HEK293 (cell line): ENCODE measurements at regions not wholly inside any gene's neighbourhood (a gene's known extent, or its start where the extent isn't known, plus 50 kb on each side); places are given as distances from the start of the nearest gene placed in this dataset.

ENCODE experiments used
- CTCF ChIA-PET: fragments of 350-600 bp; formaldehyde crosslinking; extraction: SDS; loops from one replicate; lab custom pipeline; 2021; ENCODE audit warnings: antibody characterized with exemption; lab: Yijun Ruan, JAX
- POLR2A ChIA-PET: fragments of 300-600 bp; formaldehyde crosslinking; extraction: SDS; loops from one replicate; lab custom pipeline; 2020; ENCODE audit warnings: antibody characterized with exemption, inconsistent platforms; lab: Yijun Ruan, JAX
- H3K27ac ChIP-seq: fragments of 200-500 bp; sonication (Bioruptor generic); 2 replicates; pipeline ENCODE4 v1.5.1; 2014; ENCODE audit warnings: low read depth, low read length, control low read depth, inconsistent platforms; ENCODE audit errors: extremely low read depth
- H3K36me3 ChIP-seq, 2 experiments: fragments of 200-500 bp in 1 of 2; sonication (Bioruptor generic) in 1 of 2; 1 replicate in 1 of 2; 2 replicates in 1 of 2; pipeline ENCODE4 v1.5.1; 2014 to 2017; ENCODE audit warnings: inconsistent platforms in 2 of 2, low read length in 2 of 2; ENCODE audit not compliant: control insufficient read depth in 2 of 2, insufficient read depth in 1 of 2
- H3K4me1 ChIP-seq: fragments of 200-500 bp; sonication (Bioruptor generic); 2 replicates; pipeline ENCODE4 v1.5.1; 2014; ENCODE audit warnings: mild to moderate bottlenecking, low read length, inconsistent platforms; ENCODE audit not compliant: control insufficient read depth, insufficient read depth
- H3K4me3 ChIP-seq: 2 replicates; pipeline ENCODE4 v1.5.1; 2011; ENCODE audit warnings: low read depth, mild to moderate bottlenecking, control low read depth, low read length, moderate library complexity
- H3K9me3 ChIP-seq: fragments of 200-500 bp; sonication (Bioruptor generic); 2 replicates; pipeline ENCODE4 v1.5.1; 2014; ENCODE audit warnings: low read depth, low read length, inconsistent platforms; ENCODE audit not compliant: control insufficient read depth, insufficient read depth
- GLI4 ChIP-seq: fragments of 450-650 bp; formaldehyde crosslinking; IDR thresholded peaks from 2 replicates; pipeline ENCODE4 v1.5.1; 2016; ENCODE audit warnings: missing biosample characterization, missing genetic modification characterization
- GLIS1 ChIP-seq: fragments of 450-650 bp; formaldehyde crosslinking; IDR thresholded peaks from 2 replicates; pipeline ENCODE4 v1.5.1; 2016; ENCODE audit warnings: missing biosample characterization, missing genetic modification characterization
- GLIS2 ChIP-seq: fragments of 450-650 bp; formaldehyde crosslinking; IDR thresholded peaks from 2 replicates; pipeline ENCODE4 v1.5.1; 2016; ENCODE audit warnings: missing biosample characterization, missing genetic modification characterization
- IKZF3 ChIP-seq: fragments of 450-650 bp; IDR thresholded peaks from 2 replicates; pipeline ENCODE4 v1.5.0; 2018; ENCODE audit warnings: missing biosample characterization, mild to moderate bottlenecking, missing genetic modification characterization, moderate library complexity
- KLF1 ChIP-seq: fragments of 450-650 bp; formaldehyde crosslinking; IDR thresholded peaks from 2 replicates; pipeline ENCODE4 v1.5.1; 2016; ENCODE audit warnings: missing biosample characterization, missing genetic modification characterization
- KLF7 ChIP-seq: fragments of 450-650 bp; formaldehyde crosslinking; IDR thresholded peaks from 2 replicates; pipeline ENCODE4 v1.5.1; 2016; ENCODE audit warnings: missing biosample characterization, missing genetic modification characterization, borderline replicate concordance
- KLF8 ChIP-seq: fragments of 450-650 bp; formaldehyde crosslinking; IDR thresholded peaks from 2 replicates; pipeline ENCODE4 v1.5.1; 2016; ENCODE audit warnings: missing biosample characterization, missing genetic modification characterization
- KLF9 ChIP-seq: fragments of 450-650 bp; formaldehyde crosslinking; IDR thresholded peaks from 2 replicates; pipeline ENCODE4 v1.5.1; 2016; ENCODE audit warnings: missing biosample characterization, missing genetic modification characterization, low read depth
- OVOL3 ChIP-seq: fragments of 450-650 bp; formaldehyde crosslinking; IDR thresholded peaks from 2 replicates; pipeline ENCODE4 v1.5.1; 2016; ENCODE audit warnings: missing biosample characterization, missing genetic modification characterization
- REPIN1 ChIP-seq: fragments of 450-650 bp; formaldehyde crosslinking; IDR thresholded peaks from 2 replicates; pipeline ENCODE4 v1.5.1; 2017; ENCODE audit warnings: missing biosample characterization, missing genetic modification characterization, low read depth
- SCRT1 ChIP-seq: fragments of 450-650 bp; formaldehyde crosslinking; IDR thresholded peaks from 2 replicates; pipeline ENCODE4 v1.5.1; 2016; ENCODE audit warnings: missing biosample characterization, missing genetic modification characterization, borderline replicate concordance
- YY1 ChIP-seq: fragments of 450-650 bp; formaldehyde crosslinking; IDR thresholded peaks from 2 replicates; pipeline ENCODE4 v1.5.1; 2018; ENCODE audit warnings: missing biosample characterization, missing genetic modification characterization
- ZBTB21 ChIP-seq: fragments of 450-650 bp; formaldehyde crosslinking; IDR thresholded peaks from 2 replicates; pipeline ENCODE4 v1.5.1; 2017; ENCODE audit warnings: missing biosample characterization, missing genetic modification characterization
- ZBTB7A ChIP-seq: fragments of 450-650 bp; formaldehyde crosslinking; IDR thresholded peaks from 2 replicates; pipeline ENCODE4 v1.5.1; 2016; ENCODE audit warnings: low read depth, missing biosample characterization, missing genetic modification characterization
- ZNF121 ChIP-seq: fragments of 450-650 bp; formaldehyde crosslinking; IDR thresholded peaks from 2 replicates; pipeline ENCODE4 v1.5.1; 2016; ENCODE audit warnings: missing biosample characterization, missing genetic modification characterization
- ZNF18 ChIP-seq: fragments of 450-650 bp; formaldehyde crosslinking; IDR thresholded peaks from 2 replicates; pipeline ENCODE4 v1.5.1; 2016; ENCODE audit warnings: missing biosample characterization, missing genetic modification characterization
- ZNF19 ChIP-seq: fragments of 450-650 bp; formaldehyde crosslinking; IDR thresholded peaks from 2 replicates; pipeline ENCODE4; 2016; ENCODE audit warnings: missing biosample characterization, missing genetic modification characterization, low read depth
- ZNF404 ChIP-seq: fragments of 450-650 bp; formaldehyde crosslinking; IDR thresholded peaks from 2 replicates; pipeline ENCODE4 v1.5.1; 2017; ENCODE audit warnings: missing biosample characterization, missing genetic modification characterization
- ZNF514 ChIP-seq: fragments of 450-650 bp; formaldehyde crosslinking; IDR thresholded peaks from 2 replicates; pipeline ENCODE4 v1.5.1; 2016; ENCODE audit warnings: missing biosample characterization, missing genetic modification characterization
- ZNF530 ChIP-seq: fragments of 450-650 bp; formaldehyde crosslinking; IDR thresholded peaks from 2 replicates; pipeline ENCODE4 v1.5.1; 2016; ENCODE audit warnings: low read depth, missing biosample characterization, missing genetic modification characterization
- ZNF548 ChIP-seq: fragments of 450-650 bp; formaldehyde crosslinking; IDR thresholded peaks from 2 replicates; pipeline ENCODE4 v1.5.1; 2016; ENCODE audit warnings: missing biosample characterization, missing genetic modification characterization
- ZNF626 ChIP-seq: fragments of 450-650 bp; sonication (Bioruptor Pico); formaldehyde crosslinking; IDR thresholded peaks from 2 replicates; pipeline ENCODE4 v1.5.1; 2018; ENCODE audit warnings: missing biosample characterization, missing genetic modification characterization, inconsistent platforms
- ZNF629 ChIP-seq: fragments of 450-650 bp; formaldehyde crosslinking; IDR thresholded peaks from 2 replicates; pipeline ENCODE4 v1.5.1; 2017; ENCODE audit warnings: missing biosample characterization, missing genetic modification characterization
- ZNF776 ChIP-seq: fragments of 450-650 bp; formaldehyde crosslinking; IDR thresholded peaks from 2 replicates; pipeline ENCODE4 v1.5.0; 2017; ENCODE audit warnings: missing biosample characterization, missing genetic modification characterization, borderline replicate concordance
- ZNF843 ChIP-seq: fragments of 450-650 bp; formaldehyde crosslinking; IDR thresholded peaks from 2 replicates; pipeline ENCODE4 v1.5.1; 2016; ENCODE audit warnings: missing biosample characterization, missing genetic modification characterization
- ZSCAN30 ChIP-seq: fragments of 450-650 bp; IDR thresholded peaks from 2 replicates; pipeline ENCODE4 v1.5.1; 2018; ENCODE audit warnings: missing biosample characterization, mild to moderate bottlenecking, missing genetic modification characterization, moderate library complexity
- TF ChIP-seq, protein P1 (sequence below): sonication (generic); formaldehyde crosslinking; IDR thresholded peaks from 2 replicates; pipeline ENCODE4 v1.8.1; 2022; ENCODE audit warnings: mild to moderate bottlenecking, moderate library complexity, missing genetic modification reagents
- TF ChIP-seq, protein P2 (sequence below): fragments of 450-650 bp; formaldehyde crosslinking; IDR thresholded peaks from 2 replicates; pipeline ENCODE4 v1.5.1; 2016; ENCODE audit warnings: missing biosample characterization, missing genetic modification characterization
- TF ChIP-seq, protein P3 (sequence below): fragments of 450-650 bp; formaldehyde crosslinking; IDR thresholded peaks from 2 replicates; pipeline ENCODE4 v1.5.1; 2017; ENCODE audit warnings: missing biosample characterization, missing genetic modification characterization

DNA sequence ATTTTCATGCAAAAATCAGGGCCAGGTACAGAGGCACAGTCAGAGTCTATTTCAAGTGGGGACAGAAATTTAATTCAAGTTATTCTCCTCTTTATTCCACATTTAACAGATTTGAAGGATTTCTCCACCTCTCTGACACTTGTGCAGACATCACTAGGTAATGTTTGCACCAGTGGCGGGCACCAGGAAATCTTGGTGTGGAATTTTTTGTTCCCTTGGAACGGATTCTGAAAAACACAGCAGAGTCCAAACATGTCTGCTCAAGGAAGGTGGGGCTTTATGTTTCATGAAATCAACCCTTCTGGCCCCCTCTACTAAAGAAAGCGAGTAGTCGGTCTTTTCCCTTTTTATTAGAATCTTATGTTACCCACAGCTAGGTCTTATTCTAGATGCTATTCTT is 271.2 kb upstream of the MDFIC2 start:
- no peaks in the 10 kb centered on the region for H3K9me3 ChIP-seq

DNA sequence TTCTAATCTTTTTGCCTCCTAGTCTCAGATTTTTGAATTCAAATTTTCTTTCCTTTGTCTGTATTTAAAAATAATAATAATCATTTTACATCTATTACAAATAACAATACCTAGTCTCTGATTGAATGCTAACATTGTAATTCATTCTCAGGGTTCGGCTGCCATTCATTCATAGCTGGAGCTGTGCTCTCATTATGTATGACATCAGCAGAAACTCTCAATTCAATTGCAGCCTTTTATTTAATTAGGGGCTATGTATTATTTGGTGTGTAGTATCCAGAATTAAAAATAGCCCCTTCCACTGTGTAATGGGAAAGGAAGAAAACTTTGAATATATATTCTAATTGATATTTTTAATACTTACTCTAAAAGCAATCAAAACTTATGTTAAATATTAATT is 270.4 kb upstream of the MDFIC2 start:
- Histone ChIP-seq H3K36me3 (no peaks in the 10 kb centered on the region), H3K4me3 (no peak overlapping the region), H3K4me1 (no peaks in the 10 kb centered on the region), H3K27ac (no peak overlapping the region), H3K9me3 (no peaks in the 10 kb centered on the region)
- CTCF ChIA-PET: interaction anchor here (1.0 kb wide), 1 partner anchor 493 kb away, joined by 3 read pairs; no protein-coding TSS in a partner anchor
- POLR2A ChIA-PET: no interaction called here
- no peak for TF ChIP-seq ZNF404 (tag by site-specific recombination)
- TF ChIP-seq, protein P1, sequence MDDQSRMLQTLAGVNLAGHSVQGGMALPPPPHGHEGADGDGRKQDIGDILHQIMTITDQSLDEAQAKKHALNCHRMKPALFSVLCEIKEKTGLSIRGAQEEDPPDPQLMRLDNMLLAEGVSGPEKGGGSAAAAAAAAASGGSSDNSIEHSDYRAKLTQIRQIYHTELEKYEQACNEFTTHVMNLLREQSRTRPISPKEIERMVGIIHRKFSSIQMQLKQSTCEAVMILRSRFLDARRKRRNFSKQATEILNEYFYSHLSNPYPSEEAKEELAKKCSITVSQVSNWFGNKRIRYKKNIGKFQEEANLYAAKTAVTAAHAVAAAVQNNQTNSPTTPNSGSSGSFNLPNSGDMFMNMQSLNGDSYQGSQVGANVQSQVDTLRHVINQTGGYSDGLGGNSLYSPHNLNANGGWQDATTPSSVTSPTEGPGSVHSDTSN: no peak
- no peak for TF ChIP-seq ZNF776
- no peak for TF ChIP-seq GLI4 (tag by site-specific recombination)
- TF ChIP-seq ZNF530: no peak
- no peak for TF ChIP-seq IKZF3
- TF ChIP-seq, protein P2, sequence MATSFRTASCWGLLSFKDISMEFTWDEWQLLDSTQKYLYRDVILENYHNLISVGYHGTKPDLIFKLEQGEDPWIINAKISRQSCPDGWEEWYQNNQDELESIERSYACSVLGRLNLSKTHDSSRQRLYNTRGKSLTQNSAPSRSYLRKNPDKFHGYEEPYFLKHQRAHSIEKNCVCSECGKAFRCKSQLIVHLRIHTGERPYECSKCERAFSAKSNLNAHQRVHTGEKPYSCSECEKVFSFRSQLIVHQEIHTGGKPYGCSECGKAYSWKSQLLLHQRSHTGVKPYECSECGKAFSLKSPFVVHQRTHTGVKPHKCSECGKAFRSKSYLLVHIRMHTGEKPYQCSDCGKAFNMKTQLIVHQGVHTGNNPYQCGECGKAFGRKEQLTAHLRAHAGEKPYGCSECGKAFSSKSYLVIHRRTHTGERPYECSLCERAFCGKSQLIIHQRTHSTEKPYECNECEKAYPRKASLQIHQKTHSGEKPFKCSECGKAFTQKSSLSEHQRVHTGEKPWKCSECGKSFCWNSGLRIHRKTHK (tag by site-specific recombination): no peak
- no peak for TF ChIP-seq ZNF18 (tag by site-specific recombination)
- TF ChIP-seq ZNF121 (tag by site-specific recombination): no peak
- no peak for TF ChIP-seq GLIS1 (tag by site-specific recombination)
- TF ChIP-seq KLF9 (tag by site-specific recombination): no peak
- TF ChIP-seq, all 188 proteins: peak for 0

More for the DNA sequence above, 271.2 kb upstream of the MDFIC2 start:
- Histone ChIP-seq H3K4me3 (no peak overlapping the region), H3K36me3 (no peaks in the 10 kb centered on the region)
- CTCF ChIA-PET: no interaction called here
- TF ChIP-seq SCRT1: no peak
- TF ChIP-seq KLF7: no peak
- no peak for TF ChIP-seq KLF1 (tag by site-specific recombination)
- no peak for TF ChIP-seq ZBTB7A (tag by site-specific recombination)
- no peak for TF ChIP-seq YY1 (tag by site-specific recombination)
- no peak for TF ChIP-seq OVOL3 (tag by site-specific recombination)
- no peak for TF ChIP-seq ZNF843
- TF ChIP-seq ZNF548 (tag by site-specific recombination): no peak
- TF ChIP-seq, protein P3, sequence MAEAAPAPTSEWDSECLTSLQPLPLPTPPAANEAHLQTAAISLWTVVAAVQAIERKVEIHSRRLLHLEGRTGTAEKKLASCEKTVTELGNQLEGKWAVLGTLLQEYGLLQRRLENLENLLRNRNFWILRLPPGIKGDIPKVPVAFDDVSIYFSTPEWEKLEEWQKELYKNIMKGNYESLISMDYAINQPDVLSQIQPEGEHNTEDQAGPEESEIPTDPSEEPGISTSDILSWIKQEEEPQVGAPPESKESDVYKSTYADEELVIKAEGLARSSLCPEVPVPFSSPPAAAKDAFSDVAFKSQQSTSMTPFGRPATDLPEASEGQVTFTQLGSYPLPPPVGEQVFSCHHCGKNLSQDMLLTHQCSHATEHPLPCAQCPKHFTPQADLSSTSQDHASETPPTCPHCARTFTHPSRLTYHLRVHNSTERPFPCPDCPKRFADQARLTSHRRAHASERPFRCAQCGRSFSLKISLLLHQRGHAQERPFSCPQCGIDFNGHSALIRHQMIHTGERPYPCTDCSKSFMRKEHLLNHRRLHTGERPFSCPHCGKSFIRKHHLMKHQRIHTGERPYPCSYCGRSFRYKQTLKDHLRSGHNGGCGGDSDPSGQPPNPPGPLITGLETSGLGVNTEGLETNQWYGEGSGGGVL (tag by site-specific recombination): no peak
- TF ChIP-seq ZNF629 (tag by site-specific recombination): no peak
- no peak for TF ChIP-seq IKZF3
- TF ChIP-seq ZSCAN30 (tag by site-specific recombination): no peak
- TF ChIP-seq ZNF626 (tag by site-specific recombination): no peak
- TF ChIP-seq ZNF19 (tag by site-specific recombination): no peak
- no peak for TF ChIP-seq ZNF514 (tag by site-specific recombination)
- TF ChIP-seq REPIN1 (tag by site-specific recombination): no peak
- TF ChIP-seq ZBTB21: no peak
- no peak for TF ChIP-seq KLF8 (tag by site-specific recombination)
- TF ChIP-seq GLIS2 (tag by site-specific recombination): no peak
- TF ChIP-seq, all 188 proteins: peak for 0
- POLR2A ChIA-PET: no interaction called here
- Histone ChIP-seq H3K4me1 (no peaks in the 10 kb centered on the region), H3K27ac (no peak overlapping the region)
